Activated CD8-positive, alpha-beta T cell treated with anti-CD3 and anti-CD28 coated beads for 36 hours (primary cell): ENCODE measurements at regions not wholly inside any gene's neighbourhood (a gene's known extent, or its start where the extent isn't known, plus 50 kb on each side); places are given as distances from the start of the nearest gene placed in this dataset.

Experiments
- ATAC-seq: fragments of 200-7000 bp; cut with Tn5 transposase; one replicate; pipeline ENCODE4 v1.10.0; 2021; ENCODE audit warnings: mild to moderate bottlenecking, moderate library complexity
- CTCF ChIA-PET: fragments of 350-600 bp; sonication (Branson Sonifier 250); formaldehyde crosslinking; loops from one replicate; lab custom pipeline; 2021; ENCODE audit warnings: antibody characterized with exemption; lab: Charles Lee
- POLR2A ChIA-PET: fragments of 350-600 bp; sonication (Branson Sonifier 250); formaldehyde crosslinking; loops from one replicate; lab custom pipeline; 2021; ENCODE audit warnings: antibody characterized with exemption; lab: Charles Lee
- DNase-seq: peaks from one replicate; pipeline ENCODE4 v3.0.0-alpha.2; 2020
- H3K27ac Mint-ChIP-seq: one replicate; pipeline ENCODE4 v1.8.0; 2021; ENCODE audit warnings: mild to moderate bottlenecking, mixed read lengths
- H3K27me3 Mint-ChIP-seq: one replicate; pipeline ENCODE4 v1.8.0; 2021; ENCODE audit warnings: mixed read lengths
- H3K36me3 Mint-ChIP-seq: one replicate; pipeline ENCODE4 v1.8.0; 2021; ENCODE audit warnings: low read depth, mixed read lengths
- H3K4me1 Mint-ChIP-seq: one replicate; pipeline ENCODE4 v1.8.0; 2021; ENCODE audit warnings: low read depth, mixed read lengths
- H3K4me3 Mint-ChIP-seq: one replicate; pipeline ENCODE4 v1.8.0; 2021; ENCODE audit warnings: mild to moderate bottlenecking, moderate library complexity, mixed read lengths
- H3K9me3 Mint-ChIP-seq: one replicate; pipeline ENCODE4 v1.8.0; 2021; ENCODE audit warnings: mixed read lengths
- intact Hi-C: fragments of 100-400 bp; cut with micrococcal nuclease; formaldehyde crosslinking; loops from one replicate; pipeline ENCODE4 v1.10.0; 2022
- TF ChIP-seq, protein P1 (sequence below): fragments of 200-600 bp; IDR thresholded peaks from one replicate; pipeline ENCODE4 v1.8.0; 2022; ENCODE audit warnings: antibody characterized with exemption, mild to moderate bottlenecking

DNA sequence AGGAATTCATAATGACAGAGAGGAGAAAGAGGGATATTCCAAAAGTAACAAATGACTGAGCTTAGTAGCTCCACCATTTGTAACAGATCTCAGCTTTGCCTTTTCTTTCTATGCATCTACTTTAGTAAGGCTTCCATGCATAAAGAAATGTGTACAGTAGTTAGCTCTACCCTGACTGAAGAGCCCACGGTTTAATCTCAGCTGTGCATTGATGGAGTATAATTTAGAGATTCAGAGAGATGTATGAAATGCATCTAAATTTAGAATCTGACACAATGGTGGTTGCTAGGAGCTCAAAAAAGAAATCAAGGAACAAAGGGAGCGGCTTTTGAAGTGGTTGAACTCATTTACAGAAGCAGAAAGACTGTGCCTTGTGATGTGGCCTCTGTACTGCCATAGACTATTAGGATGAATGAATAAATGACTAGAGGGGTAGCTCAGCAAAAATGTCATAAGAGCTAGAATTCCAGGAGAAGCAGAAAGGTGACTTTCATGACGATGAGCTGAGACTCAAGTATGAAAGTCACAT, 838.6 kb downstream of the RPS29 start:
- ChIA-PET POLR2A (no interaction called here), CTCF (no interaction called here)
- H3K36me3 Mint-ChIP-seq, result no peaks in the 10 kb centered on the region

DNA sequence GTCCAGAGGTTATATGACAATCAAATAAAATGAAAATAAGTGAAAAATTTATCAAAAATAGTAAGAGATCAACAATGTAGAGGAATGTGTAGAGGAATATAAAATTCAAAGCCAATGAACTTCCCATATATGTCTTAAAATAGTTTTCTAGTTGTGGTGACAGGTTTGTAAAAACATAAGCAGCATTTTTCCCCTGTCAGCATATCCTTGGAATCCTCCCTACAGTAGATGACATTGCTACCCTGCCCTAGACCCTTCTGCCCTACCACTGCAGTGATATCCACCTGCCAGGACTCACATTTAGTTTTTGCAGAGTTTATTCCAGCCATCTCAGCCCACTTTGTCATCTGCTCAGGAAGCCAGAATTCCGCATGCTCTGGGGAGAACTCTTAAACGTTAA, 842.0 kb downstream of the RPS29 start:
- ChIA-PET POLR2A (no interaction called here), CTCF (no interaction called here)
- Mint-ChIP-seq H3K27ac (no peak overlapping the region), H3K9me3 (peaks cover 8% of the 10 kb centered on the region), H3K4me1 (no peaks in the 10 kb centered on the region), H3K36me3 (no peaks in the 10 kb centered on the region), H3K4me3 (no peak overlapping the region), H3K27me3 (no peaks in the 10 kb centered on the region)
- intact Hi-C loops, result no loop called here
- ATAC-seq (no peak), DNase-seq (no peak)
- TF ChIP-seq, protein P1, sequence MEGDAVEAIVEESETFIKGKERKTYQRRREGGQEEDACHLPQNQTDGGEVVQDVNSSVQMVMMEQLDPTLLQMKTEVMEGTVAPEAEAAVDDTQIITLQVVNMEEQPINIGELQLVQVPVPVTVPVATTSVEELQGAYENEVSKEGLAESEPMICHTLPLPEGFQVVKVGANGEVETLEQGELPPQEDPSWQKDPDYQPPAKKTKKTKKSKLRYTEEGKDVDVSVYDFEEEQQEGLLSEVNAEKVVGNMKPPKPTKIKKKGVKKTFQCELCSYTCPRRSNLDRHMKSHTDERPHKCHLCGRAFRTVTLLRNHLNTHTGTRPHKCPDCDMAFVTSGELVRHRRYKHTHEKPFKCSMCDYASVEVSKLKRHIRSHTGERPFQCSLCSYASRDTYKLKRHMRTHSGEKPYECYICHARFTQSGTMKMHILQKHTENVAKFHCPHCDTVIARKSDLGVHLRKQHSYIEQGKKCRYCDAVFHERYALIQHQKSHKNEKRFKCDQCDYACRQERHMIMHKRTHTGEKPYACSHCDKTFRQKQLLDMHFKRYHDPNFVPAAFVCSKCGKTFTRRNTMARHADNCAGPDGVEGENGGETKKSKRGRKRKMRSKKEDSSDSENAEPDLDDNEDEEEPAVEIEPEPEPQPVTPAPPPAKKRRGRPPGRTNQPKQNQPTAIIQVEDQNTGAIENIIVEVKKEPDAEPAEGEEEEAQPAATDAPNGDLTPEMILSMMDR, result no peak

More for the DNA sequence above, 838.6 kb downstream of the RPS29 start:
- TF ChIP-seq, protein P1, result no peak
- no peaks in the 10 kb centered on the region for H3K4me1 Mint-ChIP-seq
- ATAC-seq, result no peak
- H3K9me3 Mint-ChIP-seq, result peaks cover 4% of the 10 kb centered on the region
- H3K27ac Mint-ChIP-seq, result no peak overlapping the region
- DNase-seq, result no peak
- H3K27me3 Mint-ChIP-seq, result no peaks in the 10 kb centered on the region
- intact Hi-C loops, result no loop called here
- no peak overlapping the region for H3K4me3 Mint-ChIP-seq

DNA sequence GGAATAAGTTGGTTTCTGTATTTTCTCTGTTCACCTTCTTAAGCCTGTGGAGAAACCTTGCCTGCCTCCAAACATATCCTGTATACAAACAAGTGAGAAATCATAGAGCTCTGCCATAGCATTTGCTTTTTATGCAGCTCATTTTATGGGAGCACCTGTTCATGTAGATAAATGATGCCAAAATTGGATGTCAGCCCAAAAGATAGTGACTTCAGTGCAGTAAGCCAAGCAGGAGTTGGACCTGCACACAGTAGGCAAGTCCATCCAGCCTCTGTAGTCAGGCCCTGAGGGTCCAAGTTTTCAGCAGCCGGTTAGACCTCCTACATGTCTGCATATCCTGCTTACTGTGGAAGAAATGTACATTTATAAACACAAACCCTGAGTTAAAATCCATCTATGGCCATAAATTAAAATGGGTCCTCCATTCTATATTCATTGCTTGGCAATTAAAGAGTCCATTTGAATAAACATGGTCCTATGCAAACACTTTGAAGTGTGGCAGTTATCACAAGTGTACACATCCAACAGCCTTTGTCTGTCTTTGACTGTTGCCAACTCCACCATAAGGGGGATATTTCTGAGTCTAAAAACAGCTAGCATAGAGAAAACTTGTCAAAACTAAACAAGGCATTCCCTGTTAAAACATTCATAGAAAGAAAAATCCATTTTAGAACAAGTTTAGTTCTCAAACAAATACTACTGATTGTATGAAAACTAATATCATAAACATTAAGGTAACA, 847.8 kb downstream of the RPS29 start:
- H3K36me3 Mint-ChIP-seq, result no peaks in the 10 kb centered on the region
- no peak overlapping the region for H3K27ac Mint-ChIP-seq
- H3K27me3 Mint-ChIP-seq, result no peaks in the 10 kb centered on the region
- POLR2A ChIA-PET, result no interaction called here
- CTCF ChIA-PET, result no interaction called here
- no peaks in the 10 kb centered on the region for H3K4me1 Mint-ChIP-seq
- ATAC-seq (no peak), DNase-seq (no peak)
- H3K4me3 Mint-ChIP-seq, result no peak overlapping the region
- intact Hi-C loops, result no loop called here
- H3K9me3 Mint-ChIP-seq, result peaks cover 11% of the 10 kb centered on the region
- TF ChIP-seq, protein P1, result no peak

DNA sequence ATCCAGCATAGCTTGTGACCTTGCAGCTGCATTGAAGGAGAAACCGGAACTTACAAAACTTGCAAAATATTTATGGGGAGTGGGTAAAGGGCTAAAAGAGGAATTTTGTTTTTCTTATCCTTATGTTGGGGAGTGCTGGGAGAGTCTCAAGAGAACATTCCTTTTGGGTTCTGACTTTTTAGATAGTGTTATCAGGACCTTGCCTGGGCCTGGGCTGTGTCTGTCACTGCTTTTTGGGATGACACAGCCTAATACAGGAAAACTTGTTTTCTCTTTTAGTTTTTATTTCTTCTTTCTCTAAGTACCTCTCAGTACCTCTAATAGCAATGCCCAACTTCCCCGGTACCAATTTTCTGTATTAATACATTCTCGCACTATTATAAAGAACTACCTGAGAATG, 850.6 kb downstream of the RPS29 start:
- TF ChIP-seq, protein P1, result no peak
- ChIA-PET CTCF (no interaction called here), POLR2A (no interaction called here)
- ATAC-seq (no peak), DNase-seq (no peak)
- Mint-ChIP-seq H3K4me3 (no peak overlapping the region), H3K27ac (no peak overlapping the region), H3K9me3 (peaks cover 7% of the 10 kb centered on the region), H3K4me1 (no peaks in the 10 kb centered on the region), H3K36me3 (no peaks in the 10 kb centered on the region), H3K27me3 (no peaks in the 10 kb centered on the region)
- intact Hi-C loops, result no loop called here

DNA sequence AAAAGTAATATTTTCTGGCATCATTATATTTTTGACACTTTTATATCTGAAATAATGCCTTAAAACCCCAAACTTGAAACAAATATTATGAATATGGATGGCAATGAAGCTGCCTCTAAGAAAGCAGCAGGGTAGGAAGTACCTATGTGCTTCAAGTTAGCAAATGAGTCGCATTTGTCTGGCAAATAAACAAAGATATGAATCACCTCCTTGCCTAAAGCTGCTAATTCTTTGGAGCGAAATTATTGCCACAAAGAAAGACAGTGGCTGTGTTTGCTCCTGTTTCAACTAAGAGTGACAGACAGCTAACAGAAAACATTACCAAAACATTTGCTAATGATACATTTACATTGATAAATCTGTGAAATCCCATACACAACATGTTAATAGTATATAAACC, 854.9 kb downstream of the RPS29 start:
- H3K36me3 Mint-ChIP-seq, result no peaks in the 10 kb centered on the region
- ChIA-PET POLR2A (no interaction called here), CTCF (no interaction called here)
- no peaks in the 10 kb centered on the region for H3K4me1 Mint-ChIP-seq
- TF ChIP-seq, protein P1, result no peak
- ATAC-seq, result no peak
- DNase-seq, result no peak
- intact Hi-C loops, result no loop called here
- H3K27ac Mint-ChIP-seq, result no peak overlapping the region
- no peaks in the 10 kb centered on the region for H3K27me3 Mint-ChIP-seq
- H3K4me3 Mint-ChIP-seq, result no peak overlapping the region
- H3K9me3 Mint-ChIP-seq, result peaks cover 8% of the 10 kb centered on the region
